Endothelial cell of umbilical vein (primary cell): ENCODE measurements at regions not wholly inside any gene's neighbourhood (a gene's known extent, or its start where the extent isn't known, plus 50 kb on each side); places are given as distances from the start of the nearest gene placed in this dataset.

ENCODE experiments used
- BruUV-seq: library from RNA; stranded (reverse); fragments of 400-500 nt; replicated peaks from 2 replicates; lab custom pipeline; 2021; lab: Mats Ljungman, UMichigan
- CTCF ChIA-PET: fragments of 300-600, 350-600 bp; sonication (Branson Sonifier 250); formaldehyde crosslinking; loops from one replicate; lab custom pipeline; 2021; ENCODE audit warnings: antibody characterized with exemption, inconsistent platforms; lab: Charles Lee
- POLR2A ChIA-PET: fragments of 300-600, 350-600 bp; sonication (Branson Sonifier 250); formaldehyde crosslinking; loops from one replicate; lab custom pipeline; 2021; ENCODE audit warnings: antibody characterized with exemption, inconsistent platforms; lab: Charles Lee
- DNase-seq: peaks from one replicate; pipeline ENCODE4 v3.0.0-alpha.2; 2011; ENCODE audit warnings: low read depth, low spot score
- FAIRE-seq: peaks from 2 replicates; lab custom pipeline; 2011; peaks lifted over from hg19 to GRCh38; lab: Jason Lieb, UNC
- H2AFZ ChIP-seq: 2 replicates; pipeline ENCODE4 v1.6.0; 2012; ENCODE audit warnings: low read depth, low read length, control low read depth, inconsistent platforms
- H3K27ac ChIP-seq: 2 replicates; pipeline ENCODE4 v1.5.1; 2011; ENCODE audit warnings: low read depth, mild to moderate bottlenecking, control low read depth, low read length, moderate library complexity; ENCODE audit not compliant: insufficient read depth
- H3K27me3 ChIP-seq, 2 experiments: 2 replicates each; pipeline versions ENCODE4 v1.6.0 to v1.6.1; 2011; ENCODE audit warnings: low read length in 2 of 2, mixed read lengths in 1 of 2; ENCODE audit not compliant: control insufficient read depth in 2 of 2, insufficient read depth in 2 of 2
- H3K36me3 ChIP-seq, 2 experiments: 2 replicates in 1 of 2; 3 replicates in 1 of 2; pipeline ENCODE4 v1.5.1; 2011; ENCODE audit warnings: low read length in 2 of 2, mild to moderate bottlenecking in 1 of 2, moderate library complexity in 1 of 2; ENCODE audit not compliant: control insufficient read depth in 2 of 2, insufficient read depth in 2 of 2; ENCODE audit errors: extremely low read depth in 1 of 2
- H3K4me1 ChIP-seq: 3 replicates; pipeline ENCODE4 v1.5.1; 2011; ENCODE audit warnings: mild to moderate bottlenecking, low read length; ENCODE audit not compliant: control insufficient read depth, insufficient read depth; ENCODE audit errors: extremely low read depth
- H3K4me2 ChIP-seq: 2 replicates; pipeline ENCODE4 v1.6.1; 2011; ENCODE audit warnings: low read length, control low read depth, mixed read lengths; ENCODE audit not compliant: insufficient read depth
- H3K4me3 ChIP-seq, 3 experiments: fragments of 200-600 bp in 1 of 3; sonication (generic), shearing (Covaris generic) in 1 of 3; replicated peaks in 1 of 3; 2 replicates each; pipeline ENCODE4 v1.5.1; 2011 to 2016; ENCODE audit warnings: control low read depth in 3 of 3, low read length in 3 of 3, mild to moderate bottlenecking in 2 of 3, inconsistent platforms in 1 of 3, low read depth in 1 of 3, moderate library complexity in 1 of 3; ENCODE audit not compliant: insufficient read depth in 1 of 3
- H3K79me2 ChIP-seq: 2 replicates; pipeline ENCODE4 v1.6.0; 2012; ENCODE audit warnings: low read length, inconsistent platforms; ENCODE audit not compliant: control insufficient read depth, insufficient read depth
- H3K9ac ChIP-seq: replicated peaks from 2 replicates; pipeline ENCODE3; 2011; ENCODE audit warnings: low read length, control low read depth; ENCODE audit not compliant: insufficient read depth; ENCODE audit errors: extremely low read depth
- H3K9me1 ChIP-seq: replicated peaks from 3 replicates; pipeline ENCODE4 v1.6.0; 2011; ENCODE audit warnings: mild to moderate bottlenecking, low read length; ENCODE audit not compliant: control insufficient read depth, insufficient read depth; ENCODE audit errors: extremely low read depth
- H3K9me3 ChIP-seq: replicated peaks from 2 replicates; pipeline ENCODE4 v1.5.1; 2012; ENCODE audit warnings: low read length, inconsistent platforms; ENCODE audit not compliant: control insufficient read depth, insufficient read depth
- H4K20me1 ChIP-seq: replicated peaks from 2 replicates; pipeline ENCODE3; 2011; ENCODE audit warnings: mild to moderate bottlenecking, low read length; ENCODE audit not compliant: control insufficient read depth, insufficient read depth; ENCODE audit errors: extremely low read depth
- EZH2 ChIP-seq: IDR thresholded peaks from 2 replicates; pipeline ENCODE4 v1.6.1; 2012; ENCODE audit warnings: borderline replicate concordance, low read depth, mild to moderate bottlenecking, moderate library complexity, low read length, inconsistent platforms; ENCODE audit not compliant: severe bottlenecking
- FOS ChIP-seq: IDR thresholded peaks from 2 replicates; pipeline ENCODE4 v1.6.1; 2011; ENCODE audit warnings: mild to moderate bottlenecking, low read length, moderate library complexity, borderline replicate concordance; ENCODE audit not compliant: insufficient read depth
- GATA2 ChIP-seq: IDR thresholded peaks from 2 replicates; pipeline ENCODE4 v1.7.0; 2011; ENCODE audit warnings: low read depth, mild to moderate bottlenecking, moderate library complexity, mixed read lengths, low read length; ENCODE audit not compliant: insufficient read length, insufficient read depth
- JUN ChIP-seq: IDR thresholded peaks from 2 replicates; pipeline ENCODE4 v1.6.1; 2011; ENCODE audit warnings: borderline replicate concordance, low read depth; ENCODE audit not compliant: insufficient read length, insufficient read depth
- MYC ChIP-seq: IDR thresholded peaks from one replicate; pipeline ENCODE4 v1.6.1; 2011; ENCODE audit warnings: mild to moderate bottlenecking, low read depth, low read length
- POLR2A ChIP-seq: IDR thresholded peaks from 2 replicates; pipeline ENCODE4 v1.6.1; 2012; ENCODE audit warnings: low read depth, mild to moderate bottlenecking, control low read depth, low read length
- POLR2AphosphoS5 ChIP-seq: IDR thresholded peaks from 2 replicates; pipeline ENCODE4 v1.6.1; 2012; ENCODE audit warnings: low read depth, mild to moderate bottlenecking, control low read depth, low read length, moderate library complexity; ENCODE audit not compliant: insufficient read depth
- dilution Hi-C: fragments of 300-500 bp; cut with MboI; formaldehyde crosslinking; loops from one replicate; pipeline ENCODE4 v1.15.0; 2019; ENCODE audit warnings: low sequenced_read_pairs; ENCODE audit not compliant: extremely low pct_ligation_motif_present
- intact Hi-C: fragments of 100-400 bp; cut with micrococcal nuclease; formaldehyde crosslinking; loops from one replicate; pipeline ENCODE4 v1.10.0; 2022
- TF ChIP-seq, protein P1 (sequence below), 2 donors: IDR thresholded peaks; 1 replicate in 1 of 2; 2 replicates in 1 of 2; pipeline ENCODE4 v1.5.1; 2011; ENCODE audit warnings: low read length in 2 of 2, mild to moderate bottlenecking in 2 of 2, moderate library complexity in 2 of 2, control low read depth in 1 of 2, inconsistent platforms in 1 of 2, low read depth in 1 of 2; ENCODE audit not compliant: insufficient read depth in 1 of 2; ENCODE audit errors: extremely low read depth in 1 of 2
- TF ChIP-seq, protein P2 (sequence below): IDR thresholded peaks from 2 replicates; pipeline ENCODE4 v1.6.1; 2011; ENCODE audit not compliant: insufficient read depth, insufficient read length

DNA sequence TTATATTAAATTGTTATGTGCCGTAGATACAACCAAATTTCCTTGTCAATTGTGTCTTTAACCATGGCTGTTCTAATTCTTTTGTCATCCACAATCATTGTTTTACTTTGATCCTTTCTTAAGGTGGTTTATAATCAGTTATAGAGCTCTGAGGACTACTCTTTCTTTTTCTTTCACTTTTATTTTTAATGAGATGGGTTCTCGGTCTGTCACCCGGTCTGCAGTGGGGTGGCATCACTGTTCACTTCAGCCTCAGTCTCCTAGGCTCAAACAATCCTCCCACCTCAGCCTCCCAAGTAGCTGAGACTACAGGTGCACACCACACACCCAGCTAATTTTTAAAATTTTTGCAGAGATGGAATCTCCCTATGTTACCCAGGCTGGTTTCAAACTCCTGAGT lies 74.2 kb downstream of the ANXA2R start:
- dilution Hi-C loops (no loop called here), intact Hi-C loops (no loop called here)
- Histone ChIP-seq H3K9me1 (no peaks in the 10 kb centered on the region), H4K20me1 (no peaks in the 10 kb centered on the region), H3K4me1 (no peaks in the 10 kb centered on the region), H2AFZ (no peak overlapping the region), H3K27ac (no peak overlapping the region), H3K4me2 (no peak overlapping the region), H3K36me3 (no peaks in the 10 kb centered on the region), H3K9ac (no peak overlapping the region), H3K79me2 (no peaks in the 10 kb centered on the region), H3K27me3 (no peaks in the 10 kb centered on the region), H3K4me3 (no peak overlapping the region), H3K9me3 (no peaks in the 10 kb centered on the region)
- FAIRE-seq (no peak), DNase-seq (no peak)
- ChIA-PET POLR2A (no interaction called here), CTCF (no interaction called here)
- TF ChIP-seq POLR2A (no peak), EZH2 (no peak), MYC (no peak), POLR2AphosphoS5 (no peak), GATA2 (no peak), FOS (no peak), JUN (no peak)
- TF ChIP-seq, protein P1, sequence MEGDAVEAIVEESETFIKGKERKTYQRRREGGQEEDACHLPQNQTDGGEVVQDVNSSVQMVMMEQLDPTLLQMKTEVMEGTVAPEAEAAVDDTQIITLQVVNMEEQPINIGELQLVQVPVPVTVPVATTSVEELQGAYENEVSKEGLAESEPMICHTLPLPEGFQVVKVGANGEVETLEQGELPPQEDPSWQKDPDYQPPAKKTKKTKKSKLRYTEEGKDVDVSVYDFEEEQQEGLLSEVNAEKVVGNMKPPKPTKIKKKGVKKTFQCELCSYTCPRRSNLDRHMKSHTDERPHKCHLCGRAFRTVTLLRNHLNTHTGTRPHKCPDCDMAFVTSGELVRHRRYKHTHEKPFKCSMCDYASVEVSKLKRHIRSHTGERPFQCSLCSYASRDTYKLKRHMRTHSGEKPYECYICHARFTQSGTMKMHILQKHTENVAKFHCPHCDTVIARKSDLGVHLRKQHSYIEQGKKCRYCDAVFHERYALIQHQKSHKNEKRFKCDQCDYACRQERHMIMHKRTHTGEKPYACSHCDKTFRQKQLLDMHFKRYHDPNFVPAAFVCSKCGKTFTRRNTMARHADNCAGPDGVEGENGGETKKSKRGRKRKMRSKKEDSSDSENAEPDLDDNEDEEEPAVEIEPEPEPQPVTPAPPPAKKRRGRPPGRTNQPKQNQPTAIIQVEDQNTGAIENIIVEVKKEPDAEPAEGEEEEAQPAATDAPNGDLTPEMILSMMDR (IDR thresholded peaks at IDR 0.05; ENCODE audit: extremely low read depth in 1 of 2, insufficient read depth in 1 of 2, low read depth in 1 of 2, low read length in 2 of 2): no peak
- TF ChIP-seq, protein P2, sequence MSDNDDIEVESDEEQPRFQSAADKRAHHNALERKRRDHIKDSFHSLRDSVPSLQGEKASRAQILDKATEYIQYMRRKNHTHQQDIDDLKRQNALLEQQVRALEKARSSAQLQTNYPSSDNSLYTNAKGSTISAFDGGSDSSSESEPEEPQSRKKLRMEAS: no peak
- no TSS peak for BruUV-seq
